DND-41 (cell line): ENCODE measurements at regions not wholly inside any gene's neighbourhood (a gene's known extent, or its start where the extent isn't known, plus 50 kb on each side); places are given as distances from the start of the nearest gene placed in this dataset.

Source experiments
- ATAC-seq: fragments of 200-7000 bp; cut with Tn5 transposase; 3 replicates; pipeline ENCODE4 v1.9.1; 2021; ENCODE audit warnings: low read depth; ENCODE audit not compliant: insufficient read depth
- DNase-seq: peaks from one replicate; pipeline ENCODE4 v3.0.0-alpha.2; 2020
- H2AFZ ChIP-seq: 2 replicates; pipeline ENCODE4 v1.6.0; 2012; ENCODE audit warnings: low read depth, low read length
- H3K27ac ChIP-seq: 2 replicates; pipeline ENCODE4 v1.5.1; 2012; ENCODE audit warnings: low read length, inconsistent platforms
- H3K27me3 ChIP-seq: fragments of 200-600 bp; sonication (generic); 2 replicates; pipeline ENCODE4 v1.6.0; 2012; ENCODE audit warnings: low read length, mild to moderate bottlenecking, inconsistent platforms; ENCODE audit not compliant: insufficient read depth, poor library complexity
- H3K36me3 ChIP-seq: 2 replicates; pipeline ENCODE4 v1.5.1; 2012; ENCODE audit warnings: low read length, inconsistent platforms; ENCODE audit not compliant: insufficient read depth
- H3K4me1 ChIP-seq: 2 replicates; pipeline ENCODE4 v1.5.1; 2012; ENCODE audit warnings: mild to moderate bottlenecking, low read length; ENCODE audit not compliant: insufficient read depth
- H3K4me2 ChIP-seq: 2 replicates; pipeline ENCODE4 v1.6.0; 2012; ENCODE audit warnings: mild to moderate bottlenecking, moderate library complexity, low read length, inconsistent platforms; ENCODE audit not compliant: insufficient read depth
- H3K4me3 ChIP-seq, 2 experiments: fragments of 200-600 bp in 1 of 2; shearing (Covaris generic) in 1 of 2; 2 replicates each; pipeline ENCODE4 v1.5.1; 2012 to 2016; ENCODE audit warnings: inconsistent platforms in 2 of 2, low read length in 2 of 2, mild to moderate bottlenecking in 2 of 2, low read depth in 1 of 2, moderate library complexity in 1 of 2
- H3K79me2 ChIP-seq: 2 replicates; pipeline ENCODE4 v1.6.0; 2012; ENCODE audit warnings: low read length, inconsistent platforms; ENCODE audit not compliant: insufficient read depth
- H3K9ac ChIP-seq: 2 replicates; pipeline ENCODE4 v1.6.0; 2012; ENCODE audit warnings: low read depth, mild to moderate bottlenecking, inconsistent platforms, low read length, moderate library complexity
- H3K9me3 ChIP-seq: 2 replicates; pipeline ENCODE4 v1.5.1; 2012; ENCODE audit warnings: low read length, moderate library complexity, mild to moderate bottlenecking, inconsistent platforms; ENCODE audit not compliant: insufficient read depth, severe bottlenecking
- H4K20me1 ChIP-seq: 2 replicates; pipeline ENCODE4 v1.6.0; 2012; ENCODE audit warnings: low read length; ENCODE audit not compliant: insufficient read depth
- EZH2 ChIP-seq: IDR thresholded peaks from 3 replicates; pipeline ENCODE4 v1.6.1; 2012; ENCODE audit warnings: borderline replicate concordance, low read depth, mild to moderate bottlenecking, moderate library complexity, low read length, inconsistent platforms; ENCODE audit not compliant: severe bottlenecking
- TF ChIP-seq, protein P1 (sequence below): IDR thresholded peaks from 2 replicates; pipeline ENCODE4 v1.5.1; 2012; ENCODE audit warnings: borderline replicate concordance, low read length, moderate library complexity, mild to moderate bottlenecking; ENCODE audit not compliant: poor library complexity, severe bottlenecking; ENCODE audit errors: extremely low read depth

DNA sequence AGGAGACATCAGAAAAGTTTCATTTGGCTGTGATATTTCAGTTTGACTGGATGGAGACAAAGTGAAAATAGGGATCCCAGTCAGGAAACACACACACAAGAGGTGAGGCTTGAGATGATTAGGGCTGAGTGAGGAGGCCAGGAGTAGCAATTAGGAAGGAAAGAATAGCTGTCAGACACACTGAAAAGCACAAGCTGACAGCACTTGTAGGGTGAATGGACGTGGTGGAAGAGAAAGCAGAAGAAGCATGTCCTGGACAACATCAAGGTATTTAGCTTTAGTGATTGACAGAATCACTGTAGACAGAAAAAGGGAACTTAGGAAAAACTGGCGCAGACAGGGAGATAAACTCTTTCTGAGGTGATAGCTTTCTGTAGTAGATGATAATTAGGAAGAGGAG lies 347.7 kb downstream of the TGFB2 start:
- TF ChIP-seq, protein P1, sequence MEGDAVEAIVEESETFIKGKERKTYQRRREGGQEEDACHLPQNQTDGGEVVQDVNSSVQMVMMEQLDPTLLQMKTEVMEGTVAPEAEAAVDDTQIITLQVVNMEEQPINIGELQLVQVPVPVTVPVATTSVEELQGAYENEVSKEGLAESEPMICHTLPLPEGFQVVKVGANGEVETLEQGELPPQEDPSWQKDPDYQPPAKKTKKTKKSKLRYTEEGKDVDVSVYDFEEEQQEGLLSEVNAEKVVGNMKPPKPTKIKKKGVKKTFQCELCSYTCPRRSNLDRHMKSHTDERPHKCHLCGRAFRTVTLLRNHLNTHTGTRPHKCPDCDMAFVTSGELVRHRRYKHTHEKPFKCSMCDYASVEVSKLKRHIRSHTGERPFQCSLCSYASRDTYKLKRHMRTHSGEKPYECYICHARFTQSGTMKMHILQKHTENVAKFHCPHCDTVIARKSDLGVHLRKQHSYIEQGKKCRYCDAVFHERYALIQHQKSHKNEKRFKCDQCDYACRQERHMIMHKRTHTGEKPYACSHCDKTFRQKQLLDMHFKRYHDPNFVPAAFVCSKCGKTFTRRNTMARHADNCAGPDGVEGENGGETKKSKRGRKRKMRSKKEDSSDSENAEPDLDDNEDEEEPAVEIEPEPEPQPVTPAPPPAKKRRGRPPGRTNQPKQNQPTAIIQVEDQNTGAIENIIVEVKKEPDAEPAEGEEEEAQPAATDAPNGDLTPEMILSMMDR, result no peak
- no peak for TF ChIP-seq EZH2
- Histone ChIP-seq H3K27me3 (no peaks in the 10 kb centered on the region), H4K20me1 (no peaks in the 10 kb centered on the region), H3K36me3 (no peaks in the 10 kb centered on the region), H3K4me2 (no peak overlapping the region), H3K27ac (no peak overlapping the region), H3K9me3 (no peaks in the 10 kb centered on the region), H2AFZ (no peak overlapping the region), H3K9ac (no peak overlapping the region), H3K4me1 (no peaks in the 10 kb centered on the region), H3K4me3 (no peak overlapping the region), H3K79me2 (no peaks in the 10 kb centered on the region)
- DNase-seq, result no peak
- ATAC-seq, result no peak

DNA sequence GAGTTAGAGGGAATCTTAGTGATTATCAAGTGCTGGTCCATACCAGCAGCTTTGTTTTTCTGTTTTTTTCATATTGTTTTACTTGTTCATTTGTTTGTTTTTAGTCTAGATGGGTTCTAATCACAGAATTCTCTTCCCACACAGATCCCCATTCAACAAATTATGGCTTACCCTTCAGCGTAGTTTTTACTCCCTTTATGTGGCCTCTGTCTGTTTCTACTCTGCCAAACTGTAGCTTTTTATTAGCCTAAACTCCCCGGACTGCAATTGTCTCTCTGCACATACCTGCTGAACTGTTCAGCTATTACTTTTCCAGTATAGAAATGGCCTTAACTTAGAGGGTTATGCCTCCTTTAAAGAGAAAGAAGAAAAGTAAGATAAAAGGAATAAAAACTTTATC lies 348.5 kb downstream of the TGFB2 start:
- Histone ChIP-seq H3K4me3 (no peak overlapping the region), H3K9me3 (no peaks in the 10 kb centered on the region), H3K4me1 (no peaks in the 10 kb centered on the region), H3K27ac (no peak overlapping the region), H2AFZ (no peak overlapping the region), H3K27me3 (no peaks in the 10 kb centered on the region), H3K4me2 (no peak overlapping the region), H3K9ac (no peak overlapping the region), H3K36me3 (no peaks in the 10 kb centered on the region), H4K20me1 (no peaks in the 10 kb centered on the region), H3K79me2 (no peaks in the 10 kb centered on the region)
- DNase-seq, result no peak
- no peak for TF ChIP-seq EZH2
- TF ChIP-seq, protein P1, result no peak
- no peak for ATAC-seq

DNA sequence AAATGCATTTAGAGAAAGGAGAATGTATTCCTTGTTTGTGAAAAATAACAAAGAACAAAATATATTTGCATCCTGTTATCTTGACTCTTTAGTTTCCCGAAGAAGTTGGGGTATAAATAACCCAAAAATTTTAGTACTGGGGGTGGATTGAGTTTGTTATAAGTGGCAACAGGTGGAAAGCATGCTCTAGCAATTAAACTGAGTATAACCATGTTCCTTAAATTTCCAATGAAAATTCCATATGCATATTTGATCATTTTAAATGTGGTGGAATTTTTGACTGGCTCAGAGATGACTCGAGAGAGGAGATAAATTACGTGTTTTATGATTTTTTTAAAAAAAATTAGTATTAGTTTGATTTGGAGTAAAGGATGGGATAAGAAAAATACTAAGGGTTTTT lies 348.9 kb downstream of the TGFB2 start:
- no peaks in the 10 kb centered on the region for H3K79me2 ChIP-seq
- H4K20me1 ChIP-seq, result no peaks in the 10 kb centered on the region
- H2AFZ ChIP-seq, result no peak overlapping the region
- TF ChIP-seq, protein P1, result no peak
- TF ChIP-seq EZH2, result no peak
- H3K4me1 ChIP-seq, result no peaks in the 10 kb centered on the region
- no peaks in the 10 kb centered on the region for H3K27me3 ChIP-seq
- no peak overlapping the region for H3K4me2 ChIP-seq
- DNase-seq (no peak), ATAC-seq (no peak)
- H3K27ac ChIP-seq, result no peak overlapping the region
- no peak overlapping the region for H3K4me3 ChIP-seq
- H3K9ac ChIP-seq, result no peak overlapping the region
- no peaks in the 10 kb centered on the region for H3K36me3 ChIP-seq
- no peaks in the 10 kb centered on the region for H3K9me3 ChIP-seq

DNA sequence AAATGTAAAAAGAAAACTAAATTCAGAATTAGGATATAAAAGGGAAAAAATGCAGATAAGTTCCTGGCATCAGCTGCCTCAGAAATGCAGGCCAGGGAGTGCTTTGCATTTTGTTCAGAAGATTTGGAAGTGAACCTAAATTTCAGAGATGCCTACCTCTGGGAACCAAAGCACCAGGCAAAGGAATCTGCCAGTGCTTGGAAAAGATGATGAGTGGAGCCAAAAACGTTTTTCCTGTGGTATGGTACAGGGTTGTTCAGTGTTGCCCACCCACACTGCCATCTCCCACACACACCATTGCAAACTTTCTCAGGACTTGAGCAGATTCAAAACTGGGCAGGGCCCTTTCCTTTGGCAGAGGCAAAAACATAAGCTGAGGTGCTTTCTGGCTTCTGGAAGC lies 349.5 kb downstream of the TGFB2 start:
- Histone ChIP-seq H2AFZ (no peak overlapping the region), H3K4me3 (no peak overlapping the region), H3K79me2 (no peaks in the 10 kb centered on the region), H3K27me3 (no peaks in the 10 kb centered on the region), H3K9ac (no peak overlapping the region), H3K4me1 (no peaks in the 10 kb centered on the region), H3K36me3 (no peaks in the 10 kb centered on the region), H4K20me1 (no peaks in the 10 kb centered on the region), H3K9me3 (no peaks in the 10 kb centered on the region), H3K4me2 (no peak overlapping the region), H3K27ac (no peak overlapping the region)
- no peak for ATAC-seq
- no peak for DNase-seq
- TF ChIP-seq, protein P1, result no peak
- no peak for TF ChIP-seq EZH2
